HepG2 (cell line): ENCODE measurements at regions not wholly inside any gene's neighbourhood (a gene's known extent, or its start where the extent isn't known, plus 50 kb on each side); places are given as distances from the start of the nearest gene placed in this dataset.

Experiments used
- ATAC-seq: fragments of 200-7000 bp; cut with Tn5 transposase; 3 replicates; pipeline ENCODE4 v1.9.1; 2020; ENCODE audit warnings: mild to moderate bottlenecking, moderate library complexity
- BruUV-seq: library from RNA; stranded (reverse); fragments of 400-500 nt; replicated peaks from 2 replicates; lab custom pipeline; 2021; lab: Mats Ljungman, UMichigan
- CTCF ChIA-PET: fragments of 300-600 bp; formaldehyde crosslinking; extraction: SDS; loops from one replicate; lab custom pipeline; 2021; ENCODE audit warnings: low total read pairs, inconsistent platforms, low intra/inter-chr PET ratio; lab: Yijun Ruan, JAX
- POLR2A ChIA-PET: fragments of 350-600 bp; sonication (Branson Sonifier 250); formaldehyde crosslinking; loops from one replicate; lab custom pipeline; 2020; ENCODE audit warnings: antibody characterized with exemption, inconsistent platforms; lab: Yijun Ruan, JAX
- DNase-seq: peaks from one replicate; pipeline ENCODE4 v3.0.0-alpha.2; 2015; ENCODE audit warnings: low spot score
- FAIRE-seq: peaks from 3 replicates; lab custom pipeline; 2011; peaks lifted over from hg19 to GRCh38; lab: Jason Lieb, UNC
- H2AFZ ChIP-seq: one replicate; pipeline ENCODE4 v1.6.1; 2011; ENCODE audit warnings: low read length, inconsistent platforms
- H3K27ac ChIP-seq: fragments of 300-600 bp; 3 replicates; pipeline ENCODE4 v1.8.0; 2011; ENCODE audit warnings: mixed run types, mild to moderate bottlenecking, mixed read lengths, low read length, inconsistent platforms; ENCODE audit not compliant: insufficient read depth; ENCODE audit errors: extremely low read length
- H3K27me3 ChIP-seq, 2 experiments: fragments of 200-600 bp in 1 of 2; 2 replicates in 1 of 2; 3 replicates in 1 of 2; pipeline versions ENCODE4 v1.6.0 to v1.8.0; 2011; ENCODE audit warnings: low read length in 2 of 2, mild to moderate bottlenecking in 2 of 2, moderate library complexity in 2 of 2, inconsistent platforms in 1 of 2; ENCODE audit not compliant: insufficient read depth in 2 of 2, control insufficient read depth in 1 of 2
- H3K36me3 ChIP-seq, 2 experiments: fragments of 200-600 bp in 1 of 2; replicated peaks in 1 of 2; 2 replicates in 1 of 2; 3 replicates in 1 of 2; pipeline versions ENCODE4 v1.5.1 to v1.8.0; 2011; ENCODE audit warnings: low read length in 2 of 2, inconsistent platforms in 1 of 2; ENCODE audit not compliant: insufficient read depth in 2 of 2, control insufficient read depth in 1 of 2
- H3K4me1 ChIP-seq: 2 replicates; pipeline ENCODE4 v1.5.1; 2012; ENCODE audit warnings: low read length, inconsistent platforms; ENCODE audit not compliant: insufficient read depth
- H3K4me2 ChIP-seq: 2 replicates; pipeline ENCODE4 v1.6.0; 2011; ENCODE audit warnings: low read depth, low read length, inconsistent platforms
- H3K4me3 ChIP-seq, 3 experiments: fragments of 200-600 bp in 1 of 3; sonication (generic), shearing (Covaris generic) in 1 of 3; replicated peaks in 1 of 3; 2 replicates each; pipeline ENCODE4 v1.5.1; 2011 to 2016; ENCODE audit warnings: low read length in 3 of 3, inconsistent platforms in 2 of 3, low read depth in 2 of 3, mild to moderate bottlenecking in 2 of 3, control low read depth in 1 of 3, mixed read lengths in 1 of 3; ENCODE audit not compliant: insufficient read depth in 1 of 3
- H3K79me2 ChIP-seq: one replicate; pipeline ENCODE4 v1.6.1; 2011; ENCODE audit warnings: low read length, inconsistent platforms; ENCODE audit not compliant: insufficient read depth
- H3K9ac ChIP-seq: 2 replicates; pipeline ENCODE4 v1.6.0; 2011; ENCODE audit warnings: mild to moderate bottlenecking, low read depth, low read length, inconsistent platforms; ENCODE audit not compliant: insufficient read depth
- H3K9me3 ChIP-seq: 2 replicates; pipeline ENCODE4 v1.5.1; 2012; ENCODE audit warnings: mild to moderate bottlenecking, low read length
- H4K20me1 ChIP-seq: 2 replicates; pipeline ENCODE4 v1.6.0; 2011; ENCODE audit warnings: inconsistent platforms, mild to moderate bottlenecking, low read length, moderate library complexity; ENCODE audit not compliant: insufficient read depth
- EEA1 ChIP-seq: sonication (generic); formaldehyde crosslinking; IDR thresholded peaks from 2 replicates; pipeline ENCODE4 v1.5.1; 2020; ENCODE audit warnings: mild to moderate bottlenecking, missing genetic modification reagents, borderline replicate concordance
- FOSL2 ChIP-seq: sonication (generic); formaldehyde crosslinking; IDR thresholded peaks from 2 replicates; pipeline ENCODE4 v1.4.0; 2020; ENCODE audit warnings: missing genetic modification reagents
- HDAC6 ChIP-seq: fragments of 200-600 bp; sonication (generic); IDR thresholded peaks from 2 replicates; pipeline ENCODE4 v1.7.0; 2017; ENCODE audit warnings: mild to moderate bottlenecking, antibody characterized with exemption, low read length, low read depth
- HOXA5 ChIP-seq: sonication (generic); formaldehyde crosslinking; IDR thresholded peaks from 2 replicates; pipeline ENCODE4 v1.4.0; 2020; ENCODE audit warnings: missing genetic modification reagents
- JUN ChIP-seq: sonication (generic); formaldehyde crosslinking; IDR thresholded peaks from 2 replicates; pipeline ENCODE4 v1.4.0; 2020; ENCODE audit warnings: mild to moderate bottlenecking, missing genetic modification reagents
- KLF6 ChIP-seq: IDR thresholded peaks from 2 replicates; pipeline ENCODE4 v1.8.0; 2016; ENCODE audit warnings: missing biosample characterization, missing genetic modification reagents
- MEF2D ChIP-seq: sonication (generic); formaldehyde crosslinking; IDR thresholded peaks from 2 replicates; pipeline ENCODE4 v1.5.1; 2020; ENCODE audit warnings: mild to moderate bottlenecking, missing genetic modification reagents
- NONO ChIP-seq, 2 experiments: fragments of 450-650 bp in 1 of 2; sonication (generic) in 1 of 2; formaldehyde crosslinking in 1 of 2; IDR thresholded peaks in 1 of 2; conservative IDR thresholded peaks in 1 of 2; 2 replicates each; pipeline versions ENCODE4 v1.6.1 to v1.8.0; 2017 to 2022; ENCODE audit warnings: mild to moderate bottlenecking in 1 of 2, missing genetic modification reagents in 1 of 2, moderate library complexity in 1 of 2
- PBX3 ChIP-seq: sonication (generic); formaldehyde crosslinking; IDR thresholded peaks from 2 replicates; pipeline ENCODE4 v1.8.1; 2023; ENCODE audit warnings: missing genetic modification reagents, inconsistent platforms, borderline replicate concordance
- PITX1 ChIP-seq: sonication (generic); formaldehyde crosslinking; IDR thresholded peaks from 2 replicates; pipeline ENCODE4 v1.5.1; 2020; ENCODE audit warnings: mild to moderate bottlenecking, missing genetic modification reagents
- RFX5 ChIP-seq: IDR thresholded peaks from 2 replicates; pipeline ENCODE4 v1.6.1; 2011; ENCODE audit warnings: low read depth, low read length, improper control_type of control experiment
- SALL2 ChIP-seq: sonication (generic); formaldehyde crosslinking; IDR thresholded peaks from 2 replicates; pipeline ENCODE4 v1.8.1; 2023; ENCODE audit warnings: mild to moderate bottlenecking, missing genetic modification reagents, inconsistent platforms
- ZNF468 ChIP-seq: sonication (generic); formaldehyde crosslinking; IDR thresholded peaks from 2 replicates; pipeline ENCODE4 v1.8.0; 2022; ENCODE audit warnings: mild to moderate bottlenecking, moderate library complexity, missing genetic modification reagents
- ZNF629 ChIP-seq: sonication (generic); formaldehyde crosslinking; conservative IDR thresholded peaks from 2 replicates; pipeline ENCODE4 v1.5.0; 2020; ENCODE audit warnings: missing genetic modification reagents
- ZNF652 ChIP-seq: IDR thresholded peaks from 2 replicates; pipeline ENCODE4 v1.6.1; 2016; ENCODE audit warnings: low read depth, borderline replicate concordance
- ZNF782 ChIP-seq: sonication (generic); formaldehyde crosslinking; IDR thresholded peaks from 2 replicates; pipeline ENCODE4 v1.4.0; 2020; ENCODE audit warnings: missing genetic modification reagents, mild to moderate bottlenecking, borderline replicate concordance
- WGBS: methylation state at CpG from one replicate; pipeline ENCODE4 v1.1.6; 2017; ENCODE audit warnings: low lambda C conversion rate; 5-methylcytosine and 5-hydroxymethylcytosine counted together
- in situ Hi-C: cut with HindIII; loops from 2 replicates; pipeline ENCODE4 v1.10.0; 2017; ENCODE audit warnings: low pct_unique_long_range_greater_than_20kb; ENCODE audit not compliant: extremely low pct_ligation_motif_present
- intact Hi-C: fragments of 100-400 bp; cut with micrococcal nuclease; formaldehyde crosslinking; loops from one replicate; pipeline ENCODE4 v1.10.0; 2022; ENCODE audit not compliant: unreplicated experiment

- BruUV-seq, result no TSS peak
- no peak for DNase-seq
- TF ChIP-seq ZNF629 (CRISPR knock-in tag) (no peak), JUN (CRISPR knock-in tag) (no peak), ZNF652 (CRISPR knock-in tag) (peak; percentile 60; the same call in 1 of the 2 replicates)
- in situ Hi-C loops (no loop called here), intact Hi-C loops (no loop called here)
- ATAC-seq, result peak; percentile 80
- no peak for FAIRE-seq
- ChIA-PET CTCF (no interaction called here), POLR2A (no interaction called here)
- Histone ChIP-seq H3K9ac (no peak overlapping the region), H3K27ac (no peak overlapping the region), H3K9me3 (peaks cover 6% of the 10 kb centered on the region), H3K4me1 (peaks cover 9% of the 10 kb centered on the region; the same call in 1 of the 2 replicates), H3K4me2 (no peak overlapping the region), H2AFZ (no peak overlapping the region), H3K36me3 (no peaks in the 10 kb centered on the region), H3K27me3 (no peaks in the 10 kb centered on the region), H3K4me3 (no peak overlapping the region), H3K79me2 (no peaks in the 10 kb centered on the region), H4K20me1 (no peaks in the 10 kb centered on the region)
- WGBS, result 53% methylated on average over 3 of the region's 3 CpGs
These were observed 104.7 kb upstream of the SPOPL start for GRCh38 chr2:138396843-138397242.

GRCh38 chr2:138403431-138403927 lies 98.1 kb upstream of the SPOPL start:
- in situ Hi-C loops (no loop called here), intact Hi-C loops (no loop called here)
- Histone ChIP-seq H3K79me2 (no peaks in the 10 kb centered on the region), H3K27me3 (no peaks in the 10 kb centered on the region), H3K36me3 (no peaks in the 10 kb centered on the region), H3K9ac (no peak overlapping the region), H3K4me3 (no peak overlapping the region), H3K27ac (no peak overlapping the region), H2AFZ (no peak overlapping the region), H4K20me1 (no peaks in the 10 kb centered on the region), H3K4me1 (no peaks in the 10 kb centered on the region), H3K9me3 (peaks cover 6% of the 10 kb centered on the region), H3K4me2 (no peak overlapping the region)
- CTCF ChIA-PET, result no interaction called here
- 91% methylated on average over 5 of the region's 5 CpGs for WGBS
- no peak for FAIRE-seq
- TF ChIP-seq RFX5 (no peak), ZNF468 (CRISPR knock-in tag) (no peak), KLF6 (CRISPR knock-in tag) (no peak), HOXA5 (CRISPR knock-in tag) (no peak), HDAC6 (no peak), NONO (IDR thresholded peaks at IDR 0.05) (no peak), NONO (CRISPR knock-in tag; conservative IDR thresholded peaks at IDR 0.05) (no peak), PBX3 (no peak), MEF2D (CRISPR knock-in tag) (no peak), SALL2 (CRISPR knock-in tag) (no peak), FOSL2 (CRISPR knock-in tag) (no peak), ZNF782 (CRISPR knock-in tag) (no peak), EEA1 (CRISPR knock-in tag) (no peak), PITX1 (CRISPR knock-in tag) (no peak)
- no peak for DNase-seq
- BruUV-seq, result no TSS peak
- POLR2A ChIA-PET, result no interaction called here
- ATAC-seq, result no peak
